ENCODE measurements at regions not wholly inside any gene's neighbourhood (a gene's known extent, or its start where the extent isn't known, plus 50 kb on each side); places are given as distances from the start of the nearest gene placed in this dataset.

GRCh38 chr7:109266610-109267009 lies 696.9 kb downstream of the DNAJB9 start:
- no peak overlapping the region for H3K4me3 Mint-ChIP-seq
- H3K27ac Mint-ChIP-seq: no peak overlapping the region
- no peak for TF ChIP-seq CTCF (IDR thresholded peaks at IDR 0.05; ENCODE audit: unreplicated experiment)
- H3K27me3 Mint-ChIP-seq (ENCODE audit: low read depth): no peaks in the 10 kb centered on the region
- H3K36me3 Mint-ChIP-seq: no peaks in the 10 kb centered on the region
- H3K4me1 Mint-ChIP-seq: no peaks in the 10 kb centered on the region
- no peak for DNase-seq (ENCODE audit: low spot score in 2 of 2, unreplicated experiment in 2 of 2)
- H3K9me3 Mint-ChIP-seq: peaks cover 17% of the 10 kb centered on the region

- DNase-seq (ENCODE audit: low spot score in 2 of 2, unreplicated experiment in 2 of 2): no peak
- Mint-ChIP-seq H3K9me3 (peaks cover 12% of the 10 kb centered on the region), H3K4me1 (peaks cover 7% of the 10 kb centered on the region), H3K27ac (no peak overlapping the region), H3K27me3 (ENCODE audit: low read depth) (no peaks in the 10 kb centered on the region), H3K36me3 (no peaks in the 10 kb centered on the region), H3K4me3 (no peak overlapping the region)
- TF ChIP-seq CTCF (IDR thresholded peaks at IDR 0.05; ENCODE audit: unreplicated experiment): no peak
Measured at GRCh38 chr7:109276348-109276747, 706.7 kb downstream of the DNAJB9 start.

- DNase-seq (ENCODE audit: low spot score in 2 of 2, unreplicated experiment in 2 of 2): no peak
Measured at GRCh38 chr7:109282726-109283125, 713.1 kb downstream of the DNAJB9 start.

GRCh38 chr7:109284943-109285342 lies 715.3 kb downstream of the DNAJB9 start:
- no peak for TF ChIP-seq CTCF (IDR thresholded peaks at IDR 0.05; ENCODE audit: unreplicated experiment)
- no peak for DNase-seq (ENCODE audit: low spot score in 2 of 2, unreplicated experiment in 2 of 2)
- Mint-ChIP-seq H3K9me3 (peaks cover 20% of the 10 kb centered on the region), H3K36me3 (peaks cover 4% of the 10 kb centered on the region), H3K4me3 (no peak overlapping the region), H3K4me1 (peaks cover 23% of the 10 kb centered on the region), H3K27me3 (ENCODE audit: low read depth) (no peaks in the 10 kb centered on the region), H3K27ac (peak overlapping the region; percentile 52)

More at GRCh38 chr7:109282726-109283125, 713.1 kb downstream of the DNAJB9 start:
- Mint-ChIP-seq H3K4me1 (peaks cover 23% of the 10 kb centered on the region), H3K4me3 (no peak overlapping the region), H3K9me3 (peaks cover 19% of the 10 kb centered on the region), H3K36me3 (peaks cover 4% of the 10 kb centered on the region), H3K27ac (no peak overlapping the region), H3K27me3 (ENCODE audit: low read depth) (no peaks in the 10 kb centered on the region)
- TF ChIP-seq CTCF (IDR thresholded peaks at IDR 0.05; ENCODE audit: unreplicated experiment): no peak

GRCh38 chr7:109295158-109295557 lies 725.5 kb downstream of the DNAJB9 start:
- Mint-ChIP-seq H3K36me3 (no peaks in the 10 kb centered on the region), H3K9me3 (peaks cover 16% of the 10 kb centered on the region), H3K27me3 (ENCODE audit: low read depth) (no peaks in the 10 kb centered on the region), H3K27ac (no peak overlapping the region), H3K4me3 (no peak overlapping the region), H3K4me1 (no peaks in the 10 kb centered on the region)
- DNase-seq (ENCODE audit: low spot score in 2 of 2, unreplicated experiment in 2 of 2): no peak
- TF ChIP-seq CTCF (IDR thresholded peaks at IDR 0.05; ENCODE audit: unreplicated experiment): no peak

- H3K4me3 Mint-ChIP-seq: no peak overlapping the region
- peaks cover 64% of the 10 kb centered on the region for H3K9me3 Mint-ChIP-seq
- no peak for TF ChIP-seq CTCF (IDR thresholded peaks at IDR 0.05; ENCODE audit: unreplicated experiment)
- no peaks in the 10 kb centered on the region for H3K4me1 Mint-ChIP-seq
- no peaks in the 10 kb centered on the region for H3K27me3 Mint-ChIP-seq (ENCODE audit: low read depth)
- no peak for DNase-seq (ENCODE audit: low spot score in 2 of 2, unreplicated experiment in 2 of 2)
- no peaks in the 10 kb centered on the region for H3K36me3 Mint-ChIP-seq
- H3K27ac Mint-ChIP-seq: no peak overlapping the region
Measured at GRCh38 chr7:109308816-109309215, 739.1 kb downstream of the DNAJB9 start.

Data from mesothelial cell of epicardium (in vitro differentiated cells).